Astrocyte of the spinal cord (primary cell): ENCODE measurements at regions not wholly inside any gene's neighbourhood (a gene's known extent, or its start where the extent isn't known, plus 50 kb on each side); places are given as distances from the start of the nearest gene placed in this dataset.
A peak's percentile ranks its signal among the peaks of the same experiment; 100 is the strongest.

Experiments
- DNase-seq: peaks from one replicate; pipeline ENCODE4 v3.0.0; 2011; ENCODE audit warnings: low read depth, low spot score
- H3K4me3 ChIP-seq: 2 replicates; pipeline ENCODE4 v1.5.1; 2011; ENCODE audit warnings: low read depth, mild to moderate bottlenecking, low read length, moderate library complexity
- CTCF ChIP-seq: IDR thresholded peaks from 2 replicates; pipeline ENCODE4 v1.5.1; 2012; ENCODE audit warnings: low read depth, mild to moderate bottlenecking, low read length, inconsistent platforms
- in situ Hi-C: cut with HindIII; loops from 2 replicates; pipeline ENCODE4 v1.10.0; 2017; ENCODE audit warnings: low sequenced_read_pairs

GRCh38 chr7:28316489-28316888 is 95.8 kb upstream of the CREB5 start:
- in situ Hi-C loops = no loop called here
- DNase-seq = peak; percentile 48

GRCh38 chr7:28318101-28318762 is 94.1 kb upstream of the CREB5 start:
- no peak overlapping the region for H3K4me3 ChIP-seq
- in situ Hi-C loops = no loop called here
- TF ChIP-seq CTCF = no peak
- no peak for DNase-seq

More at GRCh38 chr7:28316489-28316888, 95.8 kb upstream of the CREB5 start:
- no peak overlapping the region for H3K4me3 ChIP-seq
- no peak for TF ChIP-seq CTCF

- in situ Hi-C loops = no loop called here
- no peak for DNase-seq
- no peak for TF ChIP-seq CTCF
- H3K4me3 ChIP-seq = no peak overlapping the region
Observed at GRCh38 chr7:28323833-28324232, 88.5 kb upstream of the CREB5 start.

- no peak for TF ChIP-seq CTCF
- H3K4me3 ChIP-seq = no peak overlapping the region
- in situ Hi-C loops = no loop called here
- DNase-seq = no peak
Observed at GRCh38 chr7:28328146-28328545, 84.2 kb upstream of the CREB5 start.

GRCh38 chr7:28328822-28329660 is 83.3 kb upstream of the CREB5 start:
- DNase-seq = no peak
- no peak for TF ChIP-seq CTCF

GRCh38 chr7:28329661-28330363 is 82.5 kb upstream of the CREB5 start:
- no peak overlapping the region for H3K4me3 ChIP-seq
- no peak for TF ChIP-seq CTCF
- in situ Hi-C loops = no loop called here
- no peak for DNase-seq

More at GRCh38 chr7:28328822-28329660, 83.3 kb upstream of the CREB5 start:
- H3K4me3 ChIP-seq = no peak overlapping the region
- in situ Hi-C loops = no loop called here
